CD4-positive, alpha-beta T cell (primary cell): ENCODE measurements at regions not wholly inside any gene's neighbourhood (a gene's known extent, or its start where the extent isn't known, plus 50 kb on each side); places are given as distances from the start of the nearest gene placed in this dataset.

ENCODE experiments used
- ATAC-seq: fragments of 200-7000 bp; cut with Tn5 transposase; one replicate; pipeline ENCODE4 v1.10.0; 2022; ENCODE audit warnings: mild to moderate bottlenecking; ENCODE audit not compliant: poor library complexity
- CTCF ChIA-PET: fragments of 350-600 bp; sonication (Branson Sonifier 250); formaldehyde crosslinking; loops from one replicate; lab custom pipeline; 2021; ENCODE audit warnings: antibody characterized with exemption, inconsistent platforms; lab: Charles Lee
- POLR2A ChIA-PET: fragments of 350-600 bp; sonication (Branson Sonifier 250); formaldehyde crosslinking; loops from one replicate; lab custom pipeline; 2021; ENCODE audit warnings: antibody characterized with exemption, inconsistent platforms; lab: Charles Lee
- DNase-seq, 14 experiments: peaks; one replicate each; pipeline ENCODE4 v3.0.0-alpha.2; 2013 to 2020; ENCODE audit warnings: mixed read lengths in 2 of 14
- H3K27ac ChIP-seq, 2 donors: one replicate each; pipeline versions ENCODE4 v1.5.1 to v1.7.0; 2013; ENCODE audit warnings: low read length in 2 of 2, low read depth in 1 of 2, mild to moderate bottlenecking in 1 of 2
- H3K27me3 ChIP-seq, 2 experiments: 1 replicate in 1 of 2; 2 replicates in 1 of 2; pipeline versions ENCODE4 v1.6.1 to v1.7.0; 2013; ENCODE audit warnings: low read length in 2 of 2, control low read depth in 1 of 2, mild to moderate bottlenecking in 1 of 2, moderate library complexity in 1 of 2; ENCODE audit not compliant: insufficient read depth in 2 of 2, control insufficient read depth in 1 of 2
- H3K36me3 ChIP-seq: one replicate; pipeline ENCODE4 v1.6.1; 2013; ENCODE audit warnings: low read length, control low read depth; ENCODE audit not compliant: insufficient read depth
- H3K4me1 ChIP-seq: one replicate; pipeline ENCODE4 v1.6.1; 2013; ENCODE audit warnings: low read length, control low read depth; ENCODE audit not compliant: insufficient read depth
- H3K4me3 ChIP-seq: one replicate; pipeline ENCODE4 v1.5.1; 2013; ENCODE audit warnings: mild to moderate bottlenecking, low read length, moderate library complexity
- H3K9me3 ChIP-seq, 2 experiments: 1 replicate in 1 of 2; 2 replicates in 1 of 2; pipeline versions ENCODE4 v1.6.1 to v1.7.0; 2013; ENCODE audit warnings: low read length in 2 of 2, mild to moderate bottlenecking in 2 of 2, control low read depth in 1 of 2, moderate library complexity in 1 of 2; ENCODE audit not compliant: control insufficient read depth in 1 of 2, insufficient read depth in 1 of 2
- H3K27ac Mint-ChIP-seq: one replicate; pipeline ENCODE4 v1.8.0; 2020; ENCODE audit warnings: mixed read lengths
- H3K27me3 Mint-ChIP-seq: one replicate; pipeline ENCODE4 v1.8.0; 2021; ENCODE audit warnings: mixed read lengths
- H3K36me3 Mint-ChIP-seq: one replicate; pipeline ENCODE4 v1.8.0; 2021; ENCODE audit warnings: low read depth, mixed read lengths
- H3K4me1 Mint-ChIP-seq: one replicate; pipeline ENCODE4 v1.8.0; 2021; ENCODE audit warnings: low read depth, mixed read lengths
- H3K4me3 Mint-ChIP-seq: one replicate; pipeline ENCODE4 v1.8.0; 2020; ENCODE audit warnings: mild to moderate bottlenecking, mixed read lengths
- H3K9me3 Mint-ChIP-seq: one replicate; pipeline ENCODE4 v1.8.0; 2020; ENCODE audit warnings: mixed read lengths
- intact Hi-C, 2 experiments: fragments of 100-400 bp; cut with DNase I in 1 of 2; cut with micrococcal nuclease in 1 of 2; formaldehyde crosslinking; loops; one replicate each; pipeline versions ENCODE4 v1.15.1 to v1.9.0; 2023 to 2025; cut with DNase I, micrococcal nuclease
- TF ChIP-seq, protein P1 (sequence below): fragments of 200-600 bp; IDR thresholded peaks from one replicate; pipeline ENCODE4 v1.8.0; 2022; ENCODE audit warnings: antibody characterized with exemption, mild to moderate bottlenecking

DNA sequence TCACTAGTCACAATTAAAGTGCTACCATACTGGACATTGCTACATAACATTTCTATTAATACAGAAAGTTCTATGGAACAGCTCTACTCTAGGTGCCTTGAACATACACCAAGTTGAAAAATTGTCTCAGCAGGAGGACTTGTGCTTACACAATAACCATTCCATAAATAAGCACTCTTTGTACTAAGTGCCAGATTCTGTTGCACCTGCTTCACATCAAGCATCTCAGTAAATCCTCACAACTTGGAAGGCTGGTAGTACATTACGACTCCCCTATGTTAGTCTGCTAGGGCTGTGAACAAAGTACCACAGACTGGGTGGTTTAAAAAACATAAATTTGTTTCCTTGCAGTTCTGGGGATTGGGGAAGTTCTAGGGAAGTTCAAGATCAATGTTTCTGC, 296.9 kb upstream of the NCKAP5 start:
- intact Hi-C loops: no loop called here
- Mint-ChIP-seq H3K4me1 (no peaks in the 10 kb centered on the region), H3K27me3 (peaks cover 49% of the 10 kb centered on the region), H3K27ac (no peak overlapping the region), H3K4me3 (no peak overlapping the region), H3K36me3 (no peaks in the 10 kb centered on the region), H3K9me3 (peaks cover 2% of the 10 kb centered on the region)
- ATAC-seq (no peak), DNase-seq (no peak)
- H3K4me3 ChIP-seq: no peak overlapping the region
- H3K27me3 ChIP-seq: peaks cover 0 to 10% of the 10 kb centered on the region in 2 experiments
- H3K27ac ChIP-seq: no peak overlapping the region
- CTCF ChIA-PET: no interaction called here
- TF ChIP-seq, protein P1, sequence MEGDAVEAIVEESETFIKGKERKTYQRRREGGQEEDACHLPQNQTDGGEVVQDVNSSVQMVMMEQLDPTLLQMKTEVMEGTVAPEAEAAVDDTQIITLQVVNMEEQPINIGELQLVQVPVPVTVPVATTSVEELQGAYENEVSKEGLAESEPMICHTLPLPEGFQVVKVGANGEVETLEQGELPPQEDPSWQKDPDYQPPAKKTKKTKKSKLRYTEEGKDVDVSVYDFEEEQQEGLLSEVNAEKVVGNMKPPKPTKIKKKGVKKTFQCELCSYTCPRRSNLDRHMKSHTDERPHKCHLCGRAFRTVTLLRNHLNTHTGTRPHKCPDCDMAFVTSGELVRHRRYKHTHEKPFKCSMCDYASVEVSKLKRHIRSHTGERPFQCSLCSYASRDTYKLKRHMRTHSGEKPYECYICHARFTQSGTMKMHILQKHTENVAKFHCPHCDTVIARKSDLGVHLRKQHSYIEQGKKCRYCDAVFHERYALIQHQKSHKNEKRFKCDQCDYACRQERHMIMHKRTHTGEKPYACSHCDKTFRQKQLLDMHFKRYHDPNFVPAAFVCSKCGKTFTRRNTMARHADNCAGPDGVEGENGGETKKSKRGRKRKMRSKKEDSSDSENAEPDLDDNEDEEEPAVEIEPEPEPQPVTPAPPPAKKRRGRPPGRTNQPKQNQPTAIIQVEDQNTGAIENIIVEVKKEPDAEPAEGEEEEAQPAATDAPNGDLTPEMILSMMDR: no peak
- no peaks in the 10 kb centered on the region for H3K9me3 ChIP-seq
- POLR2A ChIA-PET: no interaction called here
- no peaks in the 10 kb centered on the region for H3K36me3 ChIP-seq
- no peaks in the 10 kb centered on the region for H3K4me1 ChIP-seq

DNA sequence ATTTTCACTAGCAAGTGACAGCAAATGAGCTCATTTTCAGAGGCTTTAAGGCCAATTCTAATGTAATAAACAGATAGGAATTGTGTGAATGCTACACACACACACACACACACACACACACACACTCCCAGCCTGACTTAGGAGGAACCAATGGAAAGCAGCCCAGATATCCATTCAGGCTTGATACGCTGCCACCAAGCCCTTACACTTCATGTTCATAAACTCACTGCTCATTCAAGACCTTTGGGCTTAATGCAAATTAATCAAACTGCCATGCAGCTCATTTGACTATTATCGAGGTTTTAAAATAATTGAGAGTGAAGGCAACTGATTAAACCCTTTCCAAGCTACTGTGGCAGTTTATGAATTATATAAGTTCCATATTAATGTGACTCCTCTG, 298.9 kb upstream of the NCKAP5 start:
- no peak overlapping the region for H3K27ac Mint-ChIP-seq
- Histone ChIP-seq H3K9me3 (no peaks in the 10 kb centered on the region), H3K4me1 (no peaks in the 10 kb centered on the region), H3K27ac (no peak overlapping the region), H3K27me3 (peaks cover 0 to 10% of the 10 kb centered on the region in 2 experiments), H3K36me3 (no peaks in the 10 kb centered on the region), H3K4me3 (no peak overlapping the region)
- intact Hi-C loops: no loop called here
- H3K4me1 Mint-ChIP-seq: no peaks in the 10 kb centered on the region
- H3K4me3 Mint-ChIP-seq: no peak overlapping the region
- ATAC-seq: no peak
- H3K27me3 Mint-ChIP-seq: peaks cover 50% of the 10 kb centered on the region
- no peak for DNase-seq
- TF ChIP-seq, protein P1: no peak
- no peaks in the 10 kb centered on the region for H3K36me3 Mint-ChIP-seq
- ChIA-PET POLR2A (no interaction called here), CTCF (no interaction called here)
- H3K9me3 Mint-ChIP-seq: peaks cover 2% of the 10 kb centered on the region

DNA sequence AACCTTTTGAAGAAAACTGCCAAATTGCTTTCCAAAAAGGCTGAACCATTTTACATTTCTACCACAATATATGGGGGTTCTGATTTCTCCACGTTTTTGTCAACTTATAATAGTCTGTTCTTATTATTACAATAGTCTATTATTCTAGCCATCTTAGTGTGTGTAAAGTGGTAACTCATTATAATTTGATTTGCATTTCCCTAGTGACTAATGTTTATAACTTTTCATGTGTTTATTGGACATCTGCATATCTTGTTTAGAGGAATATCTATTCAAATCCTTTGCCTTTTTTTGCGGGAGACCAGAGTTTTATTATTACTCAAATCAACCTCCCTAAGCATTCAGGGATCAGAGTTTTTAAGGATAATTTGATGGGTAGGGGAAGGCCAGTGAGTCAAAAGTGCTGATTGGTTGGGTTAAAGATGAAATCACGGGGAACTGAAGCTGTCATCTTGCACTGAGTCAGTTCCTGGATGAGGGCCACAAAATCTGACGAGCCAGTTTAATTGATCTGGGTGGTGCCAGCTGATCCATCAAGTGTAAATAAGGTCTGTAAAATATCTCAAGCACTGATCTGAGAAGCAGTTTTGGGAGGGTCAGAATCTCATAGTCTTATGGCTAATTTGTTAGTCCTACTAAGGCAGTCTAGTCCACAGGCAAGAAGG, 303.4 kb upstream of the NCKAP5 start:
- Mint-ChIP-seq H3K27me3 (peaks cover 41% of the 10 kb centered on the region), H3K9me3 (peaks cover 2% of the 10 kb centered on the region), H3K36me3 (no peaks in the 10 kb centered on the region), H3K4me3 (no peak overlapping the region), H3K27ac (no peak overlapping the region), H3K4me1 (no peaks in the 10 kb centered on the region)
- H3K4me3 ChIP-seq: no peak overlapping the region
- H3K4me1 ChIP-seq: no peaks in the 10 kb centered on the region
- CTCF ChIA-PET: no interaction called here
- H3K27me3 ChIP-seq: peaks cover 0 to 4% of the 10 kb centered on the region in 2 experiments
- intact Hi-C loops: no loop called here
- TF ChIP-seq, protein P1: no peak
- H3K27ac ChIP-seq: no peak overlapping the region
- DNase-seq (no peak), ATAC-seq (no peak)
- POLR2A ChIA-PET: no interaction called here
- no peaks in the 10 kb centered on the region for H3K9me3 ChIP-seq
- H3K36me3 ChIP-seq: no peaks in the 10 kb centered on the region
